ENCODE measurements at regions not wholly inside any gene's neighbourhood (a gene's known extent, or its start where the extent isn't known, plus 50 kb on each side); places are given as distances from the start of the nearest gene placed in this dataset.

DNA sequence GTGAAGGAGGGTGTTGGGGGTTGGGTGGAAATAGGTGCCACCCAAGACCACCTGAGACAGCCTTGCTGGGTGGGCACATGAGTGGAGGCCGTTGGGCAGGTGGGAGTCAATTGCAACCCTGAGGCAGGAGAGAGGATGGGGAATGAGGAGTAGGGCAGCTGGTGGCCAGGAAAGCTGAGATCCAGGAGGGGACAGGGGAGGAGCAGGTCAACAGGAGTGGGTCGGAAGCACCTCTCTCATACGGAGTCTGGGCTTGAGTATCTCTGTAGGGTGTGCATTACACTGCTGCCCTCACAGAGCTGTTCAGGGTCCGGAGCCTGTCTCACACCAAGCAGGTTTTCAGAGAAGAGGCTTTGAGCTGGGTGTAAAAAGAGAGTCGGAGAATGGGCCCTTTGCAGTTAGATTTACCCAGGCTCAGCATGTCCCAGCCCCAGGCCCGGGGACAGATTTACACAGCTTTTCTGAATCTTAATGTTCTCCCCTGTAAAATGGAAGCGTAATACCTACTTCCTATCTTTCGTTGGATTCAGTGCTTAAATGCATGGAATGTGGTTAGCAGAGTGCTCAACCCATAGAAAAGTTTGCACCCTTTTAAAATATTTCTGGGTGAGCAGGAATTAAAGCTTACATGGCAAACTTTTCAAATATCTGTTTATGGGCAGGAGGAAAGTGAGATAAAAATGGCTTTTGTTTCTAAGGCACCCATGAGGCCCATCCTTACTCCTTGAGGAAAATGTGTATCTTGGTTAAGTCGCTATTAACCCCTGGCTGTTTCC lies 144.0 kb upstream of the MYCN start:
- H3K4me3 Mint-ChIP-seq: no peak overlapping the region
- H3K36me3 Mint-ChIP-seq (ENCODE audit: low read depth): no peaks in the 10 kb centered on the region
- peaks cover 38% of the 10 kb centered on the region for H3K4me1 Mint-ChIP-seq
- DNase-seq (ENCODE audit: low read depth, low spot score): no peak
- TF ChIP-seq, protein P1, sequence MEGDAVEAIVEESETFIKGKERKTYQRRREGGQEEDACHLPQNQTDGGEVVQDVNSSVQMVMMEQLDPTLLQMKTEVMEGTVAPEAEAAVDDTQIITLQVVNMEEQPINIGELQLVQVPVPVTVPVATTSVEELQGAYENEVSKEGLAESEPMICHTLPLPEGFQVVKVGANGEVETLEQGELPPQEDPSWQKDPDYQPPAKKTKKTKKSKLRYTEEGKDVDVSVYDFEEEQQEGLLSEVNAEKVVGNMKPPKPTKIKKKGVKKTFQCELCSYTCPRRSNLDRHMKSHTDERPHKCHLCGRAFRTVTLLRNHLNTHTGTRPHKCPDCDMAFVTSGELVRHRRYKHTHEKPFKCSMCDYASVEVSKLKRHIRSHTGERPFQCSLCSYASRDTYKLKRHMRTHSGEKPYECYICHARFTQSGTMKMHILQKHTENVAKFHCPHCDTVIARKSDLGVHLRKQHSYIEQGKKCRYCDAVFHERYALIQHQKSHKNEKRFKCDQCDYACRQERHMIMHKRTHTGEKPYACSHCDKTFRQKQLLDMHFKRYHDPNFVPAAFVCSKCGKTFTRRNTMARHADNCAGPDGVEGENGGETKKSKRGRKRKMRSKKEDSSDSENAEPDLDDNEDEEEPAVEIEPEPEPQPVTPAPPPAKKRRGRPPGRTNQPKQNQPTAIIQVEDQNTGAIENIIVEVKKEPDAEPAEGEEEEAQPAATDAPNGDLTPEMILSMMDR (conservative IDR thresholded peaks at IDR 0.05): no peak
- H3K9me3 Mint-ChIP-seq: no peaks in the 10 kb centered on the region
- H3K27me3 Mint-ChIP-seq (ENCODE audit: low read depth): no peaks in the 10 kb centered on the region
- H3K27ac Mint-ChIP-seq (ENCODE audit: unreplicated experiment): peak overlapping the region; percentile 23

GRCh38 chr2:15797231-15797938 lies 143.0 kb upstream of the MYCN start:
- peaks cover 41% of the 10 kb centered on the region for H3K4me1 Mint-ChIP-seq
- H3K27me3 Mint-ChIP-seq (ENCODE audit: low read depth): no peaks in the 10 kb centered on the region
- peak overlapping the region; percentile 54 for H3K27ac Mint-ChIP-seq (ENCODE audit: unreplicated experiment)
- H3K4me3 Mint-ChIP-seq: no peak overlapping the region
- H3K9me3 Mint-ChIP-seq: no peaks in the 10 kb centered on the region
- no peaks in the 10 kb centered on the region for H3K36me3 Mint-ChIP-seq (ENCODE audit: low read depth)
- TF ChIP-seq, protein P1 (conservative IDR thresholded peaks at IDR 0.05): peak; percentile 38
- no peak for DNase-seq (ENCODE audit: low read depth, low spot score)

GRCh38 chr2:15797939-15798281 lies 142.4 kb upstream of the MYCN start:
- Mint-ChIP-seq H3K36me3 (ENCODE audit: low read depth) (no peaks in the 10 kb centered on the region), H3K27ac (ENCODE audit: unreplicated experiment) (peak overlapping the region; percentile 54), H3K4me1 (peaks cover 44% of the 10 kb centered on the region), H3K9me3 (no peaks in the 10 kb centered on the region), H3K4me3 (no peak overlapping the region), H3K27me3 (ENCODE audit: low read depth) (no peaks in the 10 kb centered on the region)
- TF ChIP-seq, protein P1 (conservative IDR thresholded peaks at IDR 0.05): no peak
- no peak for DNase-seq (ENCODE audit: low read depth, low spot score)

DNA sequence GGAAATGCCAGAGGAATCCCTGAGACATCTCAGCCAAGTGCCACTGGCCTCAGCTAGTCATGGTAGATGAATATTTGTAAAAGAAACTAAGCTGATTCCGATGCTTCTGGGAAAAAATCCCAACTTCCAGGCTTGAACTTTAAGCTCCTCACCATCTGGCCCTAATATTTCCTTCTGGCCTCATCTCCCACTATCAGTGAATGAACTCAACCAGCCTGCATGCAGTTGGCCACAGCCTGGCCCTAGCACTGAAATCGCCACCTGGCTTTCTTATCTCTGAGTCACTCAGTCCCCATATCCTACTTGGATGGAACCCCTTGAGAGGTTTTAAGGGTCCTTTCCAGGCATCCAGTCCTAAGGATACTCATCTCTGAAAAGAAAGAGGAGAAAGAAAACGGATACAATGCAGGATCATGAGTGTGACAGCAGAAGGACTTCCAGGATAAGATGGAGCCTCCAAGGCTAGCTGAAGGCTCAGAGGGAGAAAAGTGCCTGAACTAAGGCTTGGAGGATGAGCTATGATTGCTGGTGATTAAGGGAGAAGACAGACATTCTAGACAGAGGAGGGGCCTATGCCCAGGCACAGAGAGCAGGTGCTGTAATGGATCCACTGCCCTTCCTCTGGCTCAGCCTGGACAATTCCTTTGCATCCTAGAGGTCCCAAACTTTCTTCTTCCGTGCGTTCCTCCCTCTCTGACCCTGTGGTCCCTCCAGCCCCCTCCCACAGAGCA lies 141.5 kb upstream of the MYCN start:
- Mint-ChIP-seq H3K27ac (ENCODE audit: unreplicated experiment) (peak overlapping the region; percentile 36), H3K4me1 (peaks cover 53% of the 10 kb centered on the region)

GRCh38 chr2:15799432-15799827 lies 140.9 kb upstream of the MYCN start:
- H3K27me3 Mint-ChIP-seq (ENCODE audit: low read depth): no peaks in the 10 kb centered on the region
- H3K4me3 Mint-ChIP-seq: no peak overlapping the region
- H3K36me3 Mint-ChIP-seq (ENCODE audit: low read depth): no peaks in the 10 kb centered on the region
- no peak for DNase-seq (ENCODE audit: low read depth, low spot score)
- H3K27ac Mint-ChIP-seq (ENCODE audit: unreplicated experiment): peak overlapping the region; percentile 31
- peaks cover 59% of the 10 kb centered on the region for H3K4me1 Mint-ChIP-seq
- H3K9me3 Mint-ChIP-seq: no peaks in the 10 kb centered on the region
- TF ChIP-seq, protein P1 (conservative IDR thresholded peaks at IDR 0.05): no peak

More for the DNA sequence above, 141.5 kb upstream of the MYCN start:
- no peak for DNase-seq (ENCODE audit: low read depth, low spot score)
- H3K27me3 Mint-ChIP-seq (ENCODE audit: low read depth): no peaks in the 10 kb centered on the region
- H3K4me3 Mint-ChIP-seq: no peak overlapping the region
- TF ChIP-seq, protein P1 (conservative IDR thresholded peaks at IDR 0.05): no peak
- H3K9me3 Mint-ChIP-seq: no peaks in the 10 kb centered on the region
- H3K36me3 Mint-ChIP-seq (ENCODE audit: low read depth): no peaks in the 10 kb centered on the region

All from neural crest cell (in vitro differentiated cells).